H4 (cell line): ENCODE measurements at regions not wholly inside any gene's neighbourhood (a gene's known extent, or its start where the extent isn't known, plus 50 kb on each side); places are given as distances from the start of the nearest gene placed in this dataset.
"Not testable (repeated sequence)": the region's sequence is repeated elsewhere in the genome, so short reads cannot be mapped to it uniquely, and the experiment has no call there.

Source experiments
- DNase-seq: peaks from one replicate; pipeline ENCODE4 v3.0.0-alpha.2; 2015; ENCODE audit warnings: low spot score

DNA sequence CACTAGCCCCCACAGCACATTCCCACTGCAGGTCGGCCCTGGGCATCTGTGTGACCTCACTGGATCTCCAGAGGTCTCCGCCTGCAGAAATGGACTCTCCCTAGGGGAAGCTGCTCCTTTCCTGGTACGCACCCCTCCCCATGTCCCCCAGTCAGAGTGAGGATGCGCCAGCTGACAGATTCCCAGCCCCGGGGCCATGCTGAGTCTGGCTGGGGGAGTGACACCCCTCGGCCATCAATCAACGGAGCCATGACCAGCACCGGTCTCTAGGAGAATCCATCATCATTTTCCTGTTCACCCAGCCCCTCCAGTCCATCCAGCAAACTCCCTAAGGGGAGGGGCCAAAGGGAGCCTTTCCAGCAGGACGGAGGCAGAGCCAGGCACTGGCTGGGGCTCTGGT, 68.7 kb upstream of the PAX7 start:
- no peak for DNase-seq

- DNase-seq = no peak
These were observed 66.0 kb upstream of the PAX7 start for GRCh38 chr1:18564676-18565075.

GRCh38 chr1:18565321-18565720, 65.3 kb upstream of the PAX7 start:
- DNase-seq = no peak

DNA sequence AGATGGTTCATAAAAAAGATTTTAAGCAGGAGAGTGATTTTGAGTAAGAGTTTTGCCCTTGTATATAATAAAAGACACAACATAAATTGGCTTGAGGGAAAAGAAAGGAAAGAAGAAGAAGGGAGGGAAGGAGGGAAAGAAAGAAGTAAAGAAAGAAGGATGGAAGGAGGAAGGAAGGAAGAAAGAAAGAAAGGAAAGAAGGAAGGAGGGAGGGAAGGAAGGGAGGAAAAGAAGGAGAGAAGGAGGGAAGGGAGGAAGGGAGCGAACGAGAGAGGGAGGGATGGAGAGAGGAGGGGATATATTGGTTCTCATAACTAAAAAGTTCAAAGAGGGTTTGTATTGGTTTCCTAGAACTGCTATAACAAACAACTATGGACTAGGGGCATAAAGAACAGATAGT, 62.2 kb upstream of the PAX7 start:
- DNase-seq = no peak

GRCh38 chr1:18569251-18569650, 61.4 kb upstream of the PAX7 start:
- DNase-seq = no peak

GRCh38 chr1:18569811-18570545, 60.7 kb upstream of the PAX7 start:
- no peak for DNase-seq

DNA sequence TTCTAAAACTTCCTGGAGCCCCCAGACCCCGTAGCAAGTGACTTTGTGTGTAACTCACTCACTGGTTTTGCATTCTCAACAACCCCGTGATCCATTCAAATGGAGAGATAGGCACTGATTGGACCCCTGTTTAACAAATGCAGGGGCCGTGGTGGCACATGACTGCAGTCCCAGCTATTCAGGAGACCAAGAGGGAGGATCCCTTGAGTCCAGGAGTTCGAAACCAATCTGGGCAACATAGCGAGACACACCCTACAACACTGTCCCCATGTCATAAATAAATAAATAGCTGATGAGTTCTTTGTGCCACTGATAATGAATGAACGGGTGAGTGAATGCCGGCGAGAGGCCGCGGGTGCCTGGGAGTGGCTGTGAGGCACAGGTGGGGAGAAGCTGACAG, 59.4 kb upstream of the PAX7 start:
- DNase-seq = no peak

- no peak for DNase-seq
These were observed 58.4 kb upstream of the PAX7 start for GRCh38 chr1:18572022-18572880.

DNA sequence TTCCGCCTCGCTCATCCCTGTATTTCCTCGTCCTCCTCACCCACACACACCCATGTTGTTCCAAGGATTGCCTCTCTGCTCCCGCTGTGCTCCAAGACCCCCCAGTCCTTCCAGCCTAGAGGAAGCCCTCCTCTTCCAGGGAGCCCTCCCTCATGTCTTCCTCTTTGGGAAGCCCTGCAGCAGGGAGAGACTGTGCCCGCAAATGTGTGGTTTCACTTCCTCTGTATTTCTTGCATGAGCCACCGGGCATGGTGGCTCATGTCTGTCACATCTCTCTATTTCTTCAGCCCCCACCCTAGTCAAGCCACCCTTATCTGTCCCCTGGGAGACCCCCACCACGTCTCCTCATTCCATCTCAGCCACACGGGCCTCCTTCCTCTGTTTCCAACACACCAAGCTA, 57.5 kb upstream of the PAX7 start:
- DNase-seq = no peak

DNA sequence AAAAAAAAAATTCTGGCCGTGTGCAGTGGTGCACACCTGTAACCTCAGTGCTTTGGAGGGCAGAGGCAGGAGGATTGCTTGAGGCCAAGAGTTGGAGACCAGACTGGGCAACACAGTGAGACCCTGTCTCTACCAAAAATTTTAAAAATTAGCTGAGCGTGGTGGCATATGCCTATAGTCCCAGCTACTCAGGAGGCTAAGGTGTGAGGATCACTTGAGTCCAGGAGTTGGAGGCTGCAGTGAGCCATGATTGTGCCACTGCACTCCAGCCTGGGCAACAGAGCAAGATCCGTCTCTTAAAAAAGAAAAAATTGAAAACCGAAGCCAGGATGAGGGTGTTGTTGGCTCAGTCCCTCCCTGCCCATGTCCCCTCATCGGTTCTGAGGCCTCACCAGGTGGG, 55.9 kb upstream of the PAX7 start:
- no peak for DNase-seq

GRCh38 chr1:18575620-18576019, 55.0 kb upstream of the PAX7 start:
- no peak for DNase-seq

DNA sequence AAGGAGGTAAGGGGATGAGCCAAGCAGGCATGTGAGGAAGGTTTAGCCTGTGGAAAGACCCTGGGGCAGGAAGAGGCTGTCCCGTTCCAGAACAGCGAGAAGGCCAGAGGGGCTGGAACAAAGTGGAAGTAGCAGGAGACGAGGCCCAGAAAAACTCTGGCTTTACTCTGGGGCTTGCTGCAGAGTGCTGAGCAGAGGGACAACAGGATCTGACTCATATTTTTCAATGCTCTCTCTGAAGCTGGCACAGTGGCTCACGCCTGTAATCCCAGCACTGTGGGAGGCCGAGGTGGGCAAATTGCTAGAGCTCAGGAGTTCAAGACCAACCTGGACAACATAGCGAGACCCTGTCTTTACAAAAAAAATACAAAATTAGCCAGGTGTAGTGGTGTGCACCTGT, 52.4 kb upstream of the PAX7 start:
- no peak for DNase-seq

GRCh38 chr1:18579267-18579666, 51.4 kb upstream of the PAX7 start:
- DNase-seq = not testable (repeated sequence)

DNA sequence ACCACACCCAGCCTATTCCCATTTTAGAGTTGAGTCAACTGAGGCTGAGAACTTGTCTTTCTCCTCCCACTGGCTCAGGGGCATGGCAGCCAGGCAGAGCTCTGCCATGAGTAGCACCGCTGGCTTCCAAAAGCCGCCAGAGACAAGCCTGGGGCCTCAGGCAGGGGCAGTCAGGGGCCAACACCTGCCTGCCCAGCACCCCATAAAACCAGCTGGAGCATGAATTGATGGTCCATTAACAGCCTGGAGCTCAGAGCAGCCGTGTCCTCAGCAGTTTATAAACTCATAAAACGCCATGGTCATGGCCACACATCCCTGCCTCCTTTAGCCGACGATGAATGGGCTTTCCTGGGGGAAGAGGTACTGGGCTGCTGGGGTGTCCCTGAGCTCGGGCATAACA, 50.6 kb upstream of the PAX7 start:
- DNase-seq = no peak

DNA sequence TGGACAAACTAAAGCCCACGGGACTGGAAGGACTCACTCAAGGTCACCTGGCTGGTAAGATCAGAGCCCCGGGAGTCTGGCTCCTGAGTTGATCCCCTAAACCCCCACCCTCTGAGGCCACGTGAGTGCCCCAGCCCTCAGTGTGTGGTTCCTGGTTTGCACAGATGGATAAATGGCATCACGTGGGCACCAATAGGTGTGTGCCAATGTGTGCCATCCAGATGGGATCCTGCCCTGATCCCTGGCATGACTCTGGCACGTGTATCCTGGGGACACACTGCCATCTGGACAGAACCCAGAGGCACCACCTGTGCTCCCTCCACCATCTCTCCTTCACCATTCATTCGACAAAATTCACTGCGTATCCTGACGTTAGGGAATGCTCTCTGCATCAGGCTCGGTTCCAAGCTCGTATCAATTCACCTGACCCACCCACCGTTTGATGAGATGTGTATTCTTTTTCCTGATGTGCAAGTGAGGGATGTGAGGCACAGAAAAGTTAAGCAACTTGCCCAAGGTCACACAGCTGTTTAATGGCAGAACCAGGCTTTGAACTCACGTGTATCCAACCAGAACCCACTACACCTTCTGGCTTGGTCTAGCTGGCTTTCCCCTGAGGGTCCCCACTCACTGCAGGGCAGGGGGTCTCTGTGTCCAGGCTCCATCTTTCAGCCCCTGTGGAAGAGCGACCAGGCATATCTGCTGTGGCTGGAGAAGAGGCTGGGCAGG, 49.8 kb upstream of the PAX7 start:
- DNase-seq = no peak
